NOMO-1 (cell line): ENCODE measurements at regions not wholly inside any gene's neighbourhood (a gene's known extent, or its start where the extent isn't known, plus 50 kb on each side); places are given as distances from the start of the nearest gene placed in this dataset.

ENCODE experiments used
- DNase-seq, 2 experiments: peaks; one replicate each; lab custom pipeline; 2025; ENCODE audit not compliant: unreplicated experiment in 2 of 2; lab: John Stamatoyannopoulos, UW

- DNase-seq = no peak
These were observed 65.2 kb upstream of the SALL3 start for GRCh38 chr18:78914249-78914935.

DNA sequence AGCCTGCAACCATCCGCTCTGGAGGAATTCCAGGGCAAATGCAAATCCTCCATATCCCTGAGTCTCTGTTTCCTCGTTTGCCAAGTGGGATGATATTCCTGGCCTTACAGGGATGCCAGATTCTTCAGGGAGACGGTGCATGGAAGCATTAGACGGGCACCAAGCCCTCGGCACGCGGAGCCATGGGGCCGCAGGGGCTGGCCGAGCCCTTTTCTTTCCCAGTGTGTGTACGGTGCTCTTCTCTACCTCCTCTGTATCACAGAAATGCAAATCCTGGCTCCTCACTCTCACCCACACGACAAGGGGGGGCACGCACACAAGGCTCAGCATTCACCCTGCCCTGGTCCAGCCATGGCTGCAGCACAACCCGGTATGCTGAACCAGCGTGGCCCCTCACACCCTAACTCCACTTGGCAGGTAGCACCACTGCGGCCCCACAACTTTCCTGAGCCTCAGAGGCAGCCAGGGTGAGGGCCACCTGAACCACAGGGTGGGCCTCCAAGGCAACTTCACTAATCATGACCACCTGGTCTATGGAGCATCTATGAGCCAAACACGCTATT, 64.1 kb upstream of the SALL3 start:
- DNase-seq = no peak

GRCh38 chr18:78918707-78919106, 60.9 kb upstream of the SALL3 start:
- DNase-seq = no peak

DNA sequence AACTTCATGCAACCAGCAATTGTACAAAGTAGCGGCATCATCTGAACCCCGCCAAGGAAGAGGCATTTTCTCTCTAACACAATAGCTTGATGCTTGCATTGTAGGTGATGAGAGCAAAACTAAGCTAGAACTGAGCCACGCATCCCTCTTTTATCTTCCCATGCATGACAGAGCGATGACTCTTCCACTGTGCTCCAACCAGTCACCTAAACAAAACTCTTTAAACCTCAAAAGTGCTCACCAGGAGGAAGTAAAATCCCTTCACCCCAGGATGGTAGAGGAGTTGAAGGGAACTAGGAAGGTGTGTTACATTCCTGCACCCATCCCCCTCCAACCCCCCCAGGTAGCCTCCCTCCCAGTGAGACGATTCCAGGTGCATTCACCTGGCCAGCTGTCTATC, 59.7 kb upstream of the SALL3 start:
- DNase-seq = no peak

DNA sequence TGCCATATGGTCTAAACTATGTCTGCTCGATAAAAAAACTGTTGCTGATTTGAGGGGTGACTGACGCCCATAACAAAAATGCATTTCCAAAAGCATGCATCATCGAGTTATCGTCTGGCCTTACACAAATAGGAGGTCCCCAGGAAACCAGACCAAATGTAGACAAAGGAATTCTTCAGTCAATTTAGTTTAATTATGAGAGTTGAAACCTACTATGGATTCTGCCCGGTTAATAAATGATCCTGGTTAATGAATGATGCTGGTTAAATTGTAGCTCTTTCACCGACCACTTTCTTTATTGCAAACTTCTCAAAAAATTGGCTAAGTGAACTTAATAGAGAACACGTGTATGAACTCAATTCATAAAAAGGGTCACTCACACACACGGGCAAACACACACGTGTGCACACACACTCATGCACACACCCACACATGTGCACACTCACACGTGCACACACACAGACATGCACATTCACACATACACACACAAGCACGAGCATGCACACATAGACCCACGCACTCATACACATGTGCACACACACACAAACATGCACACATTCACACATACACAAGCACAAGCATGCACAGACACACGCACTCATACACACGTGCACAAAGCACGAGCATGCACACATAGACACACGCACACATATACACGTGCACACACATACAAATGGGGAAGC, 59.0 kb upstream of the SALL3 start:
- DNase-seq = no peak

GRCh38 chr18:78922856-78923255, 56.8 kb upstream of the SALL3 start:
- no peak for DNase-seq

DNA sequence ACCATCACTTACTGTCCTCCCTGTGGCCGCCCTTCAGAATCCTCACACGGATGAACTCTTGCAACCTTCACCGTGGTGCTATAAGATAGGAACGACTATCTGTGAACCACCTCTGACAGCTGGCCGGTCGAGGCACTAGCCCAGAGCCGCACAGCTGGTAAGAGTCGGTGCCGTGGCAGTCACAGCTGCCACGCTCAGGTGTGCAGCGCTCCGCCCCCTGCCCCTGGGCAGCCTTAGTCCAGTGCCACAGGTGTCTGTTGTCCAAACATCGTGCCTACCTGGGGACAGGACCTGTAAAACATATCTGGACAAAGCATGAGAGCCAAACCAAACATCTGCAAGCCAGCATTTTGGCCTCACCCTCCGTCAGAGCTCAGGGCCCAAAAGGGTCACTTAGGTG, 55.3 kb upstream of the SALL3 start:
- no peak for DNase-seq

DNA sequence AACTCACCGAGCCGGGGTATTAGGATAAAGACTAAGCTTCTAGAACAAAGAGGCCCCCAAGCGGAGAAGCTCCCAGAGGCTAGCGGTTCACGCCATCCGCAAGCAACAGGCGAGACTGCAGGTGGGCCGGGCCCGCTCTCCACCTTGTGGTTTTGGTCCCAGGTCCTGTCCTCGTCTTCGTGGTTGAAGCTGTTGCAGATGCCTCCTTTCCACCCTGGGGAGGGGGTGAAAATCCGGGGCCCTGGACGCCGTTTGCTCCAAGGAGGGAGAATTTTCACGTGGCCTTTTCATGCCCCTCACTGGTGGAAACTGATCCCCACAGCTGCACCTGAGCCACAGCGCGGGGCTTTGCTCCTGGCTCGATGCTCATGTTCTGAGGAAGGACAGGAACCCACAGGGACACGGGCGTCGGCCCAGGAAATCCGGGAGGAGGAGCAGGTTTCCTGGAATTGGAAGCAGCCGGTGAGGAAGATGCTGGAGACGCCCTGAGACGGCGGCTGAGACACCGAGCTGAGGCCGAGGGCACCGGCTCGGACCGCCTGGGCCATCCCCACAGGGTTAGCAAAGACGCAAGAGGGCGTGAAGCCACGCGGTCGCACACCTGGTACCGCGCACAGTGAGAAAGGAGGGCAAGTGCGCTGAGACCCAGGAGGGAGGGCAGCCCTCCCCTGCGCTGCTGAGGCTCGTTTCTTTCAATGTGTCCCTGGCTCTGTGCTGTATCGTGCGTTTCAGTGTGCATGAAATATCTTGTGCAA, 54.7 kb upstream of the SALL3 start:
- DNase-seq = no peak

GRCh38 chr18:78925557-78926242, 53.9 kb upstream of the SALL3 start:
- DNase-seq = no peak

DNA sequence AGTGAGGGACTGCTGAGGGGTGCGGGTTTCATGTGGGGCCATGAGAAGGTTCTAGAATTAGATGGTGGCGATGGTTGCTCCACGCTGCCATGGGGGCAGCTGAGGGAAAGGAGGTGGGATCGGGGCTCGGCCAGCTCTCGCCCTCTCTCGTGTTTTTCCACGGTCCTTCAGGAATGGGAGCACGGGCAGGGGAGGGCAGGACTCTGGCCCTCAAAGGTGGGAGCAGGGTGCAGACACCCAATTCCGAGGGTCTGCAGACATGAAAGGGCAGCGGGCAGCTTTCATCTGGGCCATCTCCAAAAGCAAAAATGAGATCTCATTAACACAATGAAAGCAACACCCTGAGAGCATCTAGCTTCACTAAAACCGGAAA, 53.4 kb upstream of the SALL3 start:
- no peak for DNase-seq

DNA sequence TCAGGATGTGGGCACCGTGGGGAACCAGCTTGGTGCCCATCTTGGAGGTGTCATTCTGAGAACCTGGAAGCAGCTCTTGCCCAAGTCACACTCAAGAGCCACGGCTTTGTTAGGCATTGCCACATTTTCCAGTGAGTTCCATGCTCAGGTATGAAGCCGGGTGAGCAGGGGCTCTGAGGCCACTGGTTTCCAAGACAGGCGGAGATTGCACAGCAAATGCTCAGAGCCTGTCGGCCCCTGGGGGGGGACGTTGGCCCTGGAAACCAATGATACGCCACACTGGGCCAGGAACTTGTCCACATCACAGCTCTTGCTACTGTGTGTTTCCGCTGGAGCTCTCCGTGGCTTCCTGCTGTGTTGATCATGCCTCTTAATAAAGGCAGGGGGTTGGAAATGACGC, 52.5 kb upstream of the SALL3 start:
- DNase-seq = no peak

DNA sequence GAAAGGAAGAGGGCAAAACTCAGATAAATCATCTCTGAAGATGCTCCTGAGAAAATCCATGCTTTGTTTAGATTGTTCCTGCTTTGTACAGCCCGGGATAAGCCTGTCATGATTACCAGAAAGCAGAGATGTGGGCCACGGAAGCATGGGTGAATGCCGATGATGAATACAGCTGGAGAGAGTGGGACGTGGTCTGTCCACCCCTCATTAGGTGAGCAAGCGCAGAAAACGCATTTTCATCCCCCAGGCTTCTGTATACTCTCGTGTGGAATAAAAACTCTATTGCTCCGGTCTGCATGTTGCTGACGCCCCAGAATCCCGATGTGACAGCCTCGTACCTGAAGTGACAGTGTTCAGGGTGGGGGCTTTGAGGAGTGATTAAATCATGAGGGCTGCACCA, 52.0 kb upstream of the SALL3 start:
- DNase-seq = no peak

DNA sequence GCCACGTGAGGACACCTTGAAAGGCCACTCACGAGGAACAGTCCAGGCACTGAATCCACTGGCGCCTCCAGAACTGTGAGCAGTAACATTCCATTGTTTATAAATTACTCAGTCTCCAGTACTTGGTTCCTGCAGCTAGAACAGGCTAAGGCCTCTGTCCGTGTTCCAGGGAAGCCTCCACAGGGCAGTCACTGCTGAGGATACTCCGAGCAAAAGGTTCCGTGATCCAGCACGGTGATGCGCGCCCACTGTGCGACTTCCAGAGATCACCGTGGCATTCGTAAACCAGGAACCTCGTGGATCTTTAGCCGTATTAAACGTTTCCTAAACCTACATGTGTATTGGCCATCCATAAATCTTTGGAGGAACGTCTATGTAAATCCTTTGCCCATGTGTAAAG, 51.5 kb upstream of the SALL3 start:
- no peak for DNase-seq

DNA sequence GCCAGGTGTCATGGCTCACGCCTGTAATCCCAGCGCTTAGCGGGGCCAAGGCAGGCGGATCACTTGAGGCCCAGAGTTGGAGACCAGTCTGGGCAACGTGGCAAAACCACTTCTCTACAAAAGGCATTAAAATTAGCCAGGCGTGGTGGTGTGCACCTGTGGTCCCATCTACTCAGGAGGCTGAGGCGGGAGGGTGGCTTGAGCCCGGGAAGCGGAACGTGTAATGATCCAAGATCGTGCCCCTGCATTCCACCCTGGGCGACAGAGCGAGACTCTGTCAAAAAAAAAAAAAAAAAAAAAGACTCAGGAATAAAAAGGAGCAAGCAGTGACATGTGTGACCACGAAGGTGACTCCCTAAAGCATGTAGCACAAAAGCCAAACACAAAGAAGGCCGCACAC, 50.1 kb upstream of the SALL3 start:
- DNase-seq = no peak
